ENCODE measurements at regions not wholly inside any gene's neighbourhood (a gene's known extent, or its start where the extent isn't known, plus 50 kb on each side); places are given as distances from the start of the nearest gene placed in this dataset.

DNA sequence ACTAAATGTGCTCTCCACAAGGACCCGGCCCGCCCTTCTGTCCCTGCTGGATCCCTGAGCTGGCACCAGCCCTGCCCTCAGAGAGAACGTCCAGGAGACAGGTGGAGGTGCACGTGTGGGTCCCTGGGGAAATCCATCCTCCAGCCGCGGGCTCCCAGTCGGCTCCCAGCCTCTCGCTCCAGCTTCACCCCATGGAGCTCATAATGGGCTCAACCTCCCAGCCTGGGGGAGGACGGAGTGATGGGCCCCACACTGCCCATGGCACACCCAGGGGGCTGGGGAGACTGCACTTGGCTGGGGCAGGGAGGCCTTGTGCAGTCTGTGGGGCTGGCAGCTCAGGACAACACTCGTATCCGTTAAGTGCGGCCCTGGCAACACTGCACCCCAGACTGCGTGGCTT lies 250.5 kb downstream of the TMEM121 start:
- no peak for FAIRE-seq
- DNase-seq (ENCODE audit: insufficient read length, low spot score) = no peak
- TF ChIP-seq, protein P1, sequence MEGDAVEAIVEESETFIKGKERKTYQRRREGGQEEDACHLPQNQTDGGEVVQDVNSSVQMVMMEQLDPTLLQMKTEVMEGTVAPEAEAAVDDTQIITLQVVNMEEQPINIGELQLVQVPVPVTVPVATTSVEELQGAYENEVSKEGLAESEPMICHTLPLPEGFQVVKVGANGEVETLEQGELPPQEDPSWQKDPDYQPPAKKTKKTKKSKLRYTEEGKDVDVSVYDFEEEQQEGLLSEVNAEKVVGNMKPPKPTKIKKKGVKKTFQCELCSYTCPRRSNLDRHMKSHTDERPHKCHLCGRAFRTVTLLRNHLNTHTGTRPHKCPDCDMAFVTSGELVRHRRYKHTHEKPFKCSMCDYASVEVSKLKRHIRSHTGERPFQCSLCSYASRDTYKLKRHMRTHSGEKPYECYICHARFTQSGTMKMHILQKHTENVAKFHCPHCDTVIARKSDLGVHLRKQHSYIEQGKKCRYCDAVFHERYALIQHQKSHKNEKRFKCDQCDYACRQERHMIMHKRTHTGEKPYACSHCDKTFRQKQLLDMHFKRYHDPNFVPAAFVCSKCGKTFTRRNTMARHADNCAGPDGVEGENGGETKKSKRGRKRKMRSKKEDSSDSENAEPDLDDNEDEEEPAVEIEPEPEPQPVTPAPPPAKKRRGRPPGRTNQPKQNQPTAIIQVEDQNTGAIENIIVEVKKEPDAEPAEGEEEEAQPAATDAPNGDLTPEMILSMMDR (IDR thresholded peaks at IDR 0.05; ENCODE audit: insufficient read depth, missing control alignments) = no peak

DNA sequence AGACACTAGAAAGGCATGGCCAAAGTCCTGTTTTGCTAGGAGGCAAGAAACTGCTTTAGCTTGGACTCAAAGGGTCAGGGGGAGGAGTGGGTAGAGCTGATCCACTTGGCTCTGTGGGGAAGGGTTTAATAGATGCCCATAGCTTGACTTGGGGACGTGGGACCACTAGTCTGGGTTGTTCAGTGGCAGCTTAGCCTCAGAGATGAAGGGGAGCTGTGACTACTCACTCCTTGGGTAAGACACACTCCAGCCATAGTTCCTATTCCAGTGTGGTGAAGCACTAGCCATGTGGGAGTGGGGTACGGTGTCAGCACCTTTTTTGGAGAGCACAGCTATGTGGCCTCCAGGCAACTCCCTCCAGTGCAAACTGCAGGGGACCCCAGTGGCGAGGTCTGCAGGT lies 257.3 kb downstream of the TMEM121 start:
- FAIRE-seq (no peak), DNase-seq (ENCODE audit: insufficient read length, low spot score) (no peak)
- TF ChIP-seq, protein P1 (IDR thresholded peaks at IDR 0.05; ENCODE audit: insufficient read depth, missing control alignments) = no peak

DNA sequence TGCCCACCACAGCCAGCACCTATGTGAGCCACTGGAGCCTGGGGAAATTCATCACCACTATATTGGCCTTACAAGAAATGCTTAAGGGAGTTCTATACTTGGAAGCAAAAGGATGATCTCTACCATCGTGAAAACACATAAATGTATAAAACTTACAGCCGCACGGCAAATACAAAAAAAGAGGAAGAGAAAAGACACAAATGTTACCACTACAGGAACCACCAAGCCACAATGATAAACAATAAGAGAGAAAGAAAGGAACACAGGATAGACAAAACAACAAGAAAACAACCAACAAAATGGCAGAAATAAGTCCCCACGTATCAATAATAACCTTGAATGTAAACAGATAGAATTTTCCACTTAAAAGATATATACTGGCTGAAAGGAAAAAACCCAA lies 267.5 kb downstream of the TMEM121 start:
- TF ChIP-seq, protein P1 (IDR thresholded peaks at IDR 0.05; ENCODE audit: insufficient read depth, missing control alignments) = no peak
- DNase-seq (ENCODE audit: insufficient read length, low spot score) (no peak), FAIRE-seq (no peak)

DNA sequence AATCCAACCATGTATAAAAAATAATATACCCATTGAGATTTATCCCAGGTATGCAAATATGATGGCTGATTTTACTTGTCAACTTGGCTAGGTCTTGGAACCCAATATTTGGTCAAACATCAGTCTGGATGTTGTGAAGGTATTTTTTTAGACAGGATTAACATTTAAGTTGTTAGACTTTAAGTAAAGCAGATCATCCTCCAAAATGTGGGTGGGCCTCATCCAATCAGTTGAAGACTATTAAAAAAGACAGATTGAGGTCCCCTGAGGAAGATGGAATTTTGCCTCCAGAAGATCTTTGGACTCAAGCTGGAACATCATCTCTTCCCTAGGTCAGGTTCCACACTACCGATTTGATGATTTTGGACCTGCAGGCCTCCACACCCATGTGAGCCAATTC lies 271.2 kb downstream of the TMEM121 start:
- DNase-seq (ENCODE audit: insufficient read length, low spot score) (no peak), FAIRE-seq (no peak)
- TF ChIP-seq, protein P1 (IDR thresholded peaks at IDR 0.05; ENCODE audit: insufficient read depth, missing control alignments) = no peak

DNA sequence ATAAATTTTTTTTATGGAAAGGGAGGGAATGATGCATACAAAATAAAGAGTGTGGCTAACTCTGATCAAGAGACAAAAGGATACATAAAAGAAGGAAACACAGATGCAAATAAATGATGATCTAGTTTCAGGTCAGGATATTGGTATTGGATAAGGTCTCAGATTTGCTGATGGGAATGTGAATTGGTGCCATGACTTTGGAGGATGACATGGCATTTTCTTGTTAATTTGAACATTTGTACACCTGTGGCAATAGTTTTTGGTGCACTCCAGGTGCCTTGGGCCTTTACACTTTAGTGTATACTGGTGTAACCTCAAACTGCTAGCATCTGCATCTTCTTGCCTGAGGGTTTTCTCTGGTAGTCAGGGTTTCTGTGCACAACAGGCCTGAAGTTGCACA lies 279.3 kb downstream of the TMEM121 start:
- DNase-seq (ENCODE audit: insufficient read length, low spot score) (no peak), FAIRE-seq (no peak)
- TF ChIP-seq, protein P1 (IDR thresholded peaks at IDR 0.05; ENCODE audit: insufficient read depth, missing control alignments) = no peak

DNA sequence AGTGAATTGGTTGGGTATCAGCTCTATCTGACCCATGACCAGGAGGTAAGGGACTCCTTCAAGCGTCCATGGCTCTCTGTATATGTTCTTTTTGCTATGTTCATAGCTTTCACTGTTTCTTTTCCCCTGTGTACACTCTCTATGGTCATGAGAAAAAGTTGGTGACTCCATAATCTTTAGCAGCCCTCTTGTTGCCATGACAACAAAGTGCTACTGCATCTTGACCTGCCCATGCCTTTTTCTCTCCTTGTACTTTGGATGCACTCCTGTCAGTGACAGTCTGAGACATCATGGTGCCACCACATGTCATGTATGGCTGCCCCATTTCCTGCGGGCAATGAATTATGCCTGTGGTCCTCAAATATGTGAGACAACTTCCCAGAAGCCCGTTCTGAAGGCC lies 280.2 kb downstream of the TMEM121 start:
- DNase-seq (ENCODE audit: insufficient read length, low spot score) (no peak), FAIRE-seq (no peak)
- TF ChIP-seq, protein P1 (IDR thresholded peaks at IDR 0.05; ENCODE audit: insufficient read depth, missing control alignments) = no peak

DNA sequence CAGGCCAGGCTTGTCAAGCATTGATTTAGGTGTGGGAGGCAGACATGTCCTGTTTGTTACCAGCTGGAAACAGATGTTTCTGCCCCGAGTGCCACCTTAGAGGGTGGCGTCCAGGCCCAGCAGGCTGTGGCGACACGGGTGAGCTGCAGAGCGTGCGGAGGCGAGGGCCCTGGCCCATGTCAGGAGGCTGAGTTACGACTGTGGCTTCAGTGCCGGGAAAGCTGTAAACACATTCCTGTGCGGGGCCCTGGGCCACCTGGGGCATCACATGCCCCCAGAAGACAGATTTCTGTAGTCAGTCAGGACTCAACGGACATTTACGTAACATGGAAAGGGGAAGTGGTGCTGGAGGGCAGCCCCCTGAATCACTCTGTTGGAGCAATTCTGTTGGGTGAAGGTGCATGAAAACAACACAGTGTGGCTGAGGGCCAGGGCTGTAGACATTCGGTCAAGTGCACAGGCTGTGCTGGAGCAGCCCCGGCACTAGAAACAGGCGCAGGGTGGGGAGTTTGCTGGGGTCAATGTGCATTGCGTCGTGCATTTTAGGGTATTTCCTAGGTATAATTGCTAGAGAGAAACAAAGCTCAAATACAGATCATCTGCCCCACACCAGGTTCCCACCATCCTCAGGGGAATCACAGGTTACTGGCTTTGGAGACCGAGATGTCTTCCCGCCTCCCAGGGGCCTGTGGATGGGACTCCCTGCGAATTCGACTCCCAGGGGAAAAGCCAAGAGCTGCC lies 291.8 kb downstream of the TMEM121 start:
- TF ChIP-seq, protein P1 (IDR thresholded peaks at IDR 0.05; ENCODE audit: insufficient read depth, missing control alignments) = no peak
- DNase-seq (ENCODE audit: insufficient read length, low spot score) (no peak), FAIRE-seq (no peak)
